AG04450 (cell line): ENCODE measurements at regions not wholly inside any gene's neighbourhood (a gene's known extent, or its start where the extent isn't known, plus 50 kb on each side); places are given as distances from the start of the nearest gene placed in this dataset.
A peak's percentile ranks its signal among the peaks of the same experiment; 100 is the strongest.

Source experiments
- CTCF ChIA-PET: fragments of 300-600, 350-600 bp; formaldehyde crosslinking; extraction: SDS; loops from one replicate; lab custom pipeline; 2022; ENCODE audit warnings: antibody characterized with exemption, inconsistent platforms; lab: Charles Lee
- POLR2A ChIA-PET: fragments of 350-600 bp; formaldehyde crosslinking; extraction: SDS; loops from one replicate; lab custom pipeline; 2021; ENCODE audit warnings: antibody characterized with exemption, inconsistent platforms; lab: Yijun Ruan, JAX
- DNase-seq: peaks from one replicate; pipeline ENCODE4 v3.0.0-alpha.2; 2011; ENCODE audit warnings: low read depth, low spot score
- H3K27ac ChIP-seq: one replicate; pipeline ENCODE4 v1.5.1; 2012; ENCODE audit warnings: low read depth, low read length, control low read depth
- H3K27me3 ChIP-seq: one replicate; pipeline ENCODE4 v1.6.0; 2012; ENCODE audit warnings: low read length; ENCODE audit not compliant: control insufficient read depth, insufficient read depth
- H3K4me3 ChIP-seq: 2 replicates; pipeline ENCODE4 v1.5.1; 2011; ENCODE audit warnings: mild to moderate bottlenecking, low read depth, low read length, control low read depth
- H3K9me3 ChIP-seq: 2 replicates; pipeline ENCODE4 v1.5.1; 2012; ENCODE audit warnings: low read length; ENCODE audit not compliant: control insufficient read depth, insufficient read depth
- TF ChIP-seq, protein P1 (sequence below): IDR thresholded peaks from 2 replicates; pipeline ENCODE4 v1.5.1; 2011; ENCODE audit warnings: low read depth, low read length, control low read depth, inconsistent platforms

- Histone ChIP-seq H3K9me3 (no peaks in the 10 kb centered on the region), H3K27ac (no peak overlapping the region), H3K4me3 (no peak overlapping the region), H3K27me3 (no peaks in the 10 kb centered on the region)
- POLR2A ChIA-PET: interaction anchor here (0.6 to 1.5 kb wide), 4 partner anchors 9 to 670 kb away, joined by 3 to 5 read pairs (median 3); partner anchors contain the start of gene RBM43
- DNase-seq: no peak
- TF ChIP-seq, protein P1, sequence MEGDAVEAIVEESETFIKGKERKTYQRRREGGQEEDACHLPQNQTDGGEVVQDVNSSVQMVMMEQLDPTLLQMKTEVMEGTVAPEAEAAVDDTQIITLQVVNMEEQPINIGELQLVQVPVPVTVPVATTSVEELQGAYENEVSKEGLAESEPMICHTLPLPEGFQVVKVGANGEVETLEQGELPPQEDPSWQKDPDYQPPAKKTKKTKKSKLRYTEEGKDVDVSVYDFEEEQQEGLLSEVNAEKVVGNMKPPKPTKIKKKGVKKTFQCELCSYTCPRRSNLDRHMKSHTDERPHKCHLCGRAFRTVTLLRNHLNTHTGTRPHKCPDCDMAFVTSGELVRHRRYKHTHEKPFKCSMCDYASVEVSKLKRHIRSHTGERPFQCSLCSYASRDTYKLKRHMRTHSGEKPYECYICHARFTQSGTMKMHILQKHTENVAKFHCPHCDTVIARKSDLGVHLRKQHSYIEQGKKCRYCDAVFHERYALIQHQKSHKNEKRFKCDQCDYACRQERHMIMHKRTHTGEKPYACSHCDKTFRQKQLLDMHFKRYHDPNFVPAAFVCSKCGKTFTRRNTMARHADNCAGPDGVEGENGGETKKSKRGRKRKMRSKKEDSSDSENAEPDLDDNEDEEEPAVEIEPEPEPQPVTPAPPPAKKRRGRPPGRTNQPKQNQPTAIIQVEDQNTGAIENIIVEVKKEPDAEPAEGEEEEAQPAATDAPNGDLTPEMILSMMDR: no peak
- CTCF ChIA-PET: no interaction called here
Observed at GRCh38 chr2:150591496-150592285, 104.2 kb upstream of the RND3 start.

- TF ChIP-seq, protein P1: no peak
- Histone ChIP-seq H3K9me3 (no peaks in the 10 kb centered on the region), H3K27me3 (no peaks in the 10 kb centered on the region), H3K4me3 (no peak overlapping the region), H3K27ac (no peak overlapping the region)
- POLR2A ChIA-PET: no interaction called here
- CTCF ChIA-PET: no interaction called here
- no peak for DNase-seq
Observed at GRCh38 chr2:150589681-150590080, 102.2 kb upstream of the RND3 start.

- Histone ChIP-seq H3K4me3 (no peak overlapping the region), H3K27ac (no peak overlapping the region), H3K9me3 (no peaks in the 10 kb centered on the region), H3K27me3 (no peaks in the 10 kb centered on the region)
- POLR2A ChIA-PET: interaction anchor here (1.3 to 2.0 kb wide), 2 partner anchors 7 to 13 kb away, joined by 10 to 12 read pairs; no protein-coding TSS in a partner anchor
- no peak for DNase-seq
- CTCF ChIA-PET: no interaction called here
- TF ChIP-seq, protein P1: no peak
Observed at GRCh38 chr2:150588506-150588870, 101.0 kb upstream of the RND3 start.

GRCh38 chr2:150587547-150588505 lies 100.4 kb upstream of the RND3 start:
- no peak for DNase-seq
- peak overlapping the region; percentile 39 for H3K27ac ChIP-seq
- no peaks in the 10 kb centered on the region for H3K27me3 ChIP-seq
- CTCF ChIA-PET: interaction anchor here (0.8 to 1.0 kb wide), 3 partner anchors 13 to 651 kb away, joined by 3 read pairs; no protein-coding TSS in a partner anchor
- TF ChIP-seq, protein P1: peak; percentile 8; the same call in 1 of the 2 replicates
- no peaks in the 10 kb centered on the region for H3K9me3 ChIP-seq
- POLR2A ChIA-PET: interaction anchor here (0.5 to 2.0 kb wide), 8 partner anchors 8 to 939 kb away, joined by 3 to 12 read pairs (median 4); no protein-coding TSS in a partner anchor
- H3K4me3 ChIP-seq: no peak overlapping the region
